GM19043 (cell line): ENCODE measurements at regions not wholly inside any gene's neighbourhood (a gene's known extent, or its start where the extent isn't known, plus 50 kb on each side); places are given as distances from the start of the nearest gene placed in this dataset.

ENCODE experiments used
- ATAC-seq: cut with Tn5 transposase; IDR thresholded peaks from one replicate; pipeline ENCODE4 v1.9.1; 2021; ENCODE audit warnings: low read depth; ENCODE audit not compliant: unreplicated experiment

- no peak for ATAC-seq
These were observed 532.2 kb downstream of the ACTL7B start for GRCh38 chr9:108323615-108324014.

DNA sequence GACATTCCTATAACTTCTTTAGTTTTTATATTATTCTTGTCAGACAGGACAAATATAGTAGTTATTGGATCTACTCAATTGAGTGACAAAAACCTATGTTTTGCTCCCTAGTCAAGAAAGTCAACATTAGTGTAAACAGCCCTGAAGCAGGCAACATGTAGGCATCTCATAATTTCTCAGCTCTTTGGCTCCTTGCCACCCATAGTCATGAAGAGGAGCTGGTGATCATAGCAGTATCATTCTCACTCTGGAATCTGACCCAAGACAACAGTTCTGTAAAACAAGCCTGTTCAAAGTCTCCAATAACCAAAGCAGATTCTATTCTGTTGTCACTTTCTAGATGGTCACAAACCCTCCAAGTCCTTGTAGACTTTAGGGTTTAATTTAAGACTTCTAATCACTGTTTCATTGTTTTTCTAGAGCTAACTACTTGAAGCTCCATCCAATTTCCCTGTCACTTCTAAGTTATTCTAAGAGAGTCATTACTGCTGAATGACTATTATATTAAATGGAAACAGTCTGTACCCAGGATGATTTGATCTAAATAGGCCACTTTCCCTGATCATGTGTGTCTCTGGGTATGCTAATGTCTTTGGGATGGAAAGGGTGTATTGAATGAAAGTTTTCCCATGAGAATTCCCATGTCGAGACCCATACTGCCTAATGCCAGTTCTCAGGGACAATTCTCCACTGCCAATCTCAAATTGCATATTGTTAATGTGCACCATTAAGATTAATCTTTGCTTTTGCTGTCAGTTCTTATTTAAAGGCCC, 533.3 kb downstream of the ACTL7B start:
- ATAC-seq, result no peak

DNA sequence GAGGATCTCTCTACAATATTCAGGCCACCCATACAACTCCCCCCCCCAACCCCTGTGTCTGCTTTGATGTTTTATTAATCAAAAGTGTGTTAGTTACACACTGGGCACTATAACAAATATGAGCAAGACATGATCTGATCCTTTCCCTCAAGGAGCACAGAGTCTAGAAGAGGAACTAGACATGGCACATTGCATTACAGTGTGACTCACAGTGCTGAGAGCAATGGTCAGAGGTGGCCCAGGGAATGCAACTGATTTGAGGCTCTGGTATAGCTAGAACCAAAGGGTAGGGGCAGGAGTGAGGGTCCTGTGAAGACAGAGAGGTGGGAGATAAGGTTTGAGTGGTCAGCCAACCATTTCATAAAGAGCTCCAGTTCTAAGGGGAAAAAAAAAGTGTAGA, 539.2 kb downstream of the ACTL7B start:
- ATAC-seq, result no peak

DNA sequence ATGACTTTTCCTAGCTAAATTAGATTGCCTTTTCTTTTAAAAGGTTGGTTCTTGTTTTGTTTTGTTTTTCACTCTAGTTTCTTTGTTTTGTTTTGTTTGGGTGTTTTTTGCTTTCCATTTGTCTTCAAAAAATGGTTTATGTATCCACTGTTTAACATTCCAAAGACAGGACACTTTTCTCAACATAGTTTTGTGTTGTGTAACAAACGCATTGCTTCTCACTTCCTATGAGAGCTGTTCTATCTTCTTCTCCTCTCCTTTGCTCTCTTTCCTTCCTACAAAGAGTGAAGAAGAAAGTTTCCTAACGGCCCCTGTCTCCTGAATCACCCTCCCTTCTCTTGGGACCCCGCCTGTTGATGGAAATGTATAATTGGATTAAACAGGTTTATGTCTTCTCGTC, 539.7 kb downstream of the ACTL7B start:
- no peak for ATAC-seq

GRCh38 chr9:108311745-108312144, 544.0 kb downstream of the ACTL7B start:
- ATAC-seq, result no peak

DNA sequence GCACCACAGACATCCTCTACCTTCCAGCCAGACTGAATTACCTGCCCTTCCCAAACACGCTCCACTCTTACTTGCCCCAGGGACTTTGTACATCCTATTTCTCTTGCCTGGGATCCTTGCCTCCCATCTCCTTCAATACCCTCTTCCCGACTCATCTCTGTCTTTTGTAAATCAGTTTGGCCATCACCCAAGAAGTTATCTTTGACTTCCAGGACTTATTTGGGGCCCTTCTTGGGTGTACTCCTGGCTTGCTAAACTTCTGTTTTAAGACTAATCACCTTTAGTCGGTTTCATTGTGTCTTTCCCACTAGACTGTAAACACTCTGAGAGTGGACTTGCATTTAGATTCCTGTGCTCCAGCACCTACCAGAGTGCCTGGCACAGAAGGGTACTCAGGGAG, 545.6 kb downstream of the ACTL7B start:
- no peak for ATAC-seq

- no peak for ATAC-seq
These were observed 555.2 kb downstream of the ACTL7B start for GRCh38 chr9:108300306-108301287.

DNA sequence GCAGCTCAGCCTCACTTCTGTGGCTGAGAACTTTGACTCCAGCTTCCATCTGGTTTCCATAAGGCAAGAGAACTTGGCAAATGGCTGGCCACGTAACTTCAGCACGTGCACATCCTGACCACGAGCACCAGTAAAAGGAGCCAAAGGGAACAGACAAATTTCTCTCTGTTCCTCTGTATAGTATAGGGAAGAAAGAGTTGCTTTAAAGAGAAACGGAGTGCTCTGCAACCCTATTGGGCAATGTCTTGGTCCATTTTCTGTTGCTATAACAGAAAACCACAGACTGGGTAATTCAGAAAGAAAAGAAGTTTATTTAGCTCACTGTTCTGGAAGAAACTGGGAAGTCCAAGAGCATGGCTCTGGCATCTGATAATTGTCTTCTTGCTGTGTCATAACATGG, 558.7 kb downstream of the ACTL7B start:
- ATAC-seq, result no peak

DNA sequence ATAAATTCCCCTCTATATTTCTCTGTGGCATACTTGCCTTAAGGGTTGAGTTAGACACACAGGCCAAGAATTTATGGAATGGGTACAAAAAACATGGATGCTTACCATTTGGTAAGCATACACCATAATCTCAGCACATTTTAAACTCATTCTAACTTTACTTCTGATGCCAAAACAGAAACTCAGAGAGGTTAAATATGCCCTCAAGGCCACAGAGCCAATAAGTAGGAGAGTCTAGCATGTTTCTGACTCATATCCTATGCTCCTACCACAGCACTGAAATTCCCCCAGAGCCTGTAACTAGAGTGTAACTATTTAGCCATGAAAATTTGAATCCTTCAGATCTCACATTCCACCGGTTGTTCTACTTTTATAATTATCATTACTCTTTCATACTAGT, 559.7 kb downstream of the ACTL7B start:
- ATAC-seq, result no peak

DNA sequence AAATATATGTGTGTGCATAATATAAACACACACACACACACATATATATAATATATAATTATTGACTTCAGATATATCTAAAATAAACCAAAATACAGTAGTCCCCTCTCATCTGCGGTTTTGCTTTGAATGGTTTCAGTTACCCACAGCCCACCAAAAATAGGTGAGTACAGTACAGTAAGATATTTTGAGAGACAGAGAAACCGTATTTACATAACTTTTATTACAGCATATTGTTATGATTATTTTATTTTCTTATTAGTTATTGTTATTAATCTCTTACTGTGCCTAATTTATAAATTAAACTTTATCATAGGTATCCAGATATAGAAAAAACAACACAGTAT, 564.2 kb downstream of the ACTL7B start:
- no peak for ATAC-seq

GRCh38 chr9:108290839-108291585, 564.8 kb downstream of the ACTL7B start:
- no peak for ATAC-seq

DNA sequence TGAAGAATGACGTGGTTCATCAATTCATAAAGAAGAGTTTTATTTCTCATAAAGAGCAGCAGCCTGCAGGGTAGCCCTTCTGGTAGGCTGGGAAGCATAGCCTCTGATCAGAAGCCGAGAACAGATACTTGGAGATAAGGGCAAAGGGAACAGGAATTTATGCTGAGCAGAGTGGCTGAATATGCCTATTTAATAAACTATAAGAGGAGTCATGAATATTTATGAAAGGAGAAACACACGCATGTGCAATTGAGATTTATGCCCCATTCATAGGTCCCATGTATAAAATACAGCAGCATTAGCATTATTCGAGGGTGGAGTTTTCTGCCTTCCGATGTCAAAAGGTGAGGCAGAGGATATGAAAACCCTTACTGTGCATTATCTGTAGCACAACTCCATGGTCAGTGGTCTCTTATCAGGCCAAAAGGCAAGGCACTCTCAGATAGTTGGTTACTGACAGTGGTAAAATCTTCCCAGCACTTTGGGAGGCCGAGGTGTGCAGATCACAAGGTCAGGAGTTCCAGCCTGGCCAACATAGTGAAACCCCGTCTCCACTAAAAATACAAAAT, 569.1 kb downstream of the ACTL7B start:
- no peak for ATAC-seq

GRCh38 chr9:108283696-108284095, 572.1 kb downstream of the ACTL7B start:
- no peak for ATAC-seq

DNA sequence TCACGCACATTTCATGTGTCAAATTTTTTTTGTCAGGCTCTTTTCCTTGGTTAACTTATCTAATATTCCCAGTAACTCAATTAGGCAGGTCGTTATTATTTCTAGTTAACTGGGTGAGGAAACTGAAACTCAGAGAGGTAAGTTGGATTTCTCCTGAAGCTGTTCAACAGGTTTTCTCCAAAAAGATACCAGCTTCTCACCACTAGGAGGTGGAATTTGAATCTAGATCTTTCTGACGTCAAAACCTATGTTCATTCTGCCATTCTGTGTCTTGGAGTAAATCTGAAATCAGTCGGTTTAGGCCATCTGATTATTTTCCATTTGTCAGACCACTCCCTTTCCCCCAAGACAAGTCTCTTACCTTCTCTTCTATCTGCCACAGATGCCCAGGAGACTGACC, 572.9 kb downstream of the ACTL7B start:
- no peak for ATAC-seq

- ATAC-seq, result no peak
These were observed 574.1 kb downstream of the ACTL7B start for GRCh38 chr9:108281696-108282095.

- no peak for ATAC-seq
These were observed 577.4 kb downstream of the ACTL7B start for GRCh38 chr9:108278341-108278740.

- ATAC-seq, result no peak
These were observed 578.6 kb downstream of the ACTL7B start for GRCh38 chr9:108277216-108277615.

DNA sequence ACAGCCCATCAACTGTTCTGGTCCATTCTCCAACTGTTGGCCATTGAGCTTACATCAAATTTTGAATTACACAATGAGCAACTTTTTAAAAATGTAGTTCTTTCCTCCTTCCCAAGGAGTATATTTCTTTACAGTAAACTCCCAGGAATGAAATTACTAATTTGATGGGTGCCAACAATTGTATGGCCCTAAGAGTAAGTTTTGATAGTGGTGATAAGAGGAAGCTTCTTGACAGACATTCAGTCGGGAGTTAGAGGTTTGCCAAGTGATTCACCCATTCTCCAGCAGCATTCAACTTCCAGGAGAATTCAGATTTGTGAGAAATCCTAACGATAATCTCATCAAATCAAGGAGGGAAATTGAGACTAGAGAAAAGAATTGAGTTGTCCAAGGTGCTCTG, 579.9 kb downstream of the ACTL7B start:
- no peak for ATAC-seq

DNA sequence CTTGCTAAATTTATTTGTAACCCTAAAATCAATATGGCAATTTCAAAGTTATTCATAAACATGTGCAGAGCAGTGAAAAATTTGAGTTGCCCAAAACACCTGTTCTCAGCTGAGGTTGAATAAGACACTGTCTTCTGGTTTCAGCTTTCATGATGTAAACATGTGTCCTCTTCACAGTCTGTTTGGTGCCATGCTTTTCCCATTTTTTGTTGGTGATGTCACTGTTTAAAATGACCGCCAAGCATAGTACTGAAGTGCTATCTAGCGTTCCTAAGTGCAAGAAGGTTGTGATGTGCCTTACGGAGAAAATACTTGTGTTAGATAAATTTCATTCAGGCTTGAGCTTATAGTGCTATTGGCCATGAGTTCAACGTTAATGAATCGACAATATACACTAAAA, 580.8 kb downstream of the ACTL7B start:
- no peak for ATAC-seq

DNA sequence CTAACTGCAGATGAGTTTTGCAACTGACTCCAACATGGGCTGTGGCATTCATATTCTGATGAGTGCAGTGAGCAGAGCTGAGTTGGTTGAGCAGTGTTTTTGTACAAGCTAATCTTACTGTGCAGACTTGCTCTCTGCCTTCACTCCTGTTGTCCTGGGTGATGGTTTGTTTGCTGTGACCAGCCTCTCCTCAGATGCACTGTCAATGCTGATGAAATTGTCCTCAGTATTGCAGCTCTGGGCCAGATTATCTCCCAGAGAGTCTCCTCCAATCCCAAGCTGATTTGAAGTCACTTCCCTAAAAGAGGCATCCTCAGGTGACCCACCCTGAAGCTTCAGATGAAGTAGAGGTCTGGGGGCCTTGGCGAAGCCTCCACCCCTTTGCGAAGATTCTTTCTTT, 581.8 kb downstream of the ACTL7B start:
- no peak for ATAC-seq
